HG03457 (cell line): ENCODE measurements at regions not wholly inside any gene's neighbourhood (a gene's known extent, or its start where the extent isn't known, plus 50 kb on each side); places are given as distances from the start of the nearest gene placed in this dataset.
"Not testable (repeated sequence)": the region's sequence is repeated elsewhere in the genome, so short reads cannot be mapped to it uniquely, and the experiment has no call there.

Source experiments
- ATAC-seq: cut with Tn5 transposase; IDR thresholded peaks from one replicate; pipeline ENCODE4 v1.9.1; 2021; ENCODE audit warnings: moderate number of reproducible peaks; ENCODE audit not compliant: unreplicated experiment

GRCh38 chr14:105600195-105600938 is 74.0 kb downstream of the TMEM121 start:
- not testable (repeated sequence) for ATAC-seq

GRCh38 chr14:105600939-105601359 is 74.6 kb downstream of the TMEM121 start:
- ATAC-seq = no peak

- ATAC-seq = no peak
Observed at GRCh38 chr14:105601360-105602242, 75.2 kb downstream of the TMEM121 start.

- no peak for ATAC-seq
Observed at GRCh38 chr14:105602243-105602750, 75.9 kb downstream of the TMEM121 start.

- ATAC-seq = no peak
Observed at GRCh38 chr14:105602799-105603793, 76.7 kb downstream of the TMEM121 start.

- ATAC-seq = not testable (repeated sequence)
Observed at GRCh38 chr14:105604531-105605463, 78.4 kb downstream of the TMEM121 start.

GRCh38 chr14:105605464-105606304 is 79.3 kb downstream of the TMEM121 start:
- no peak for ATAC-seq

- ATAC-seq = not testable (repeated sequence)
Observed at GRCh38 chr14:105606305-105606975, 80.1 kb downstream of the TMEM121 start.

- not testable (repeated sequence) for ATAC-seq
Observed at GRCh38 chr14:105607025-105607424, 80.6 kb downstream of the TMEM121 start.

- not testable (repeated sequence) for ATAC-seq
Observed at GRCh38 chr14:105614987-105615386, 88.6 kb downstream of the TMEM121 start.

GRCh38 chr14:105615986-105616801 is 89.8 kb downstream of the TMEM121 start:
- ATAC-seq = not testable (repeated sequence)

- no peak for ATAC-seq
Observed at GRCh38 chr14:105616802-105617192, 90.4 kb downstream of the TMEM121 start.

GRCh38 chr14:105617201-105617777 is 90.9 kb downstream of the TMEM121 start:
- ATAC-seq = no peak

- not testable (repeated sequence) for ATAC-seq
Observed at GRCh38 chr14:105617805-105618204, 91.4 kb downstream of the TMEM121 start.

- not testable (repeated sequence) for ATAC-seq
Observed at GRCh38 chr14:105619324-105619723, 92.9 kb downstream of the TMEM121 start.

- not testable (repeated sequence) for ATAC-seq
Observed at GRCh38 chr14:105620178-105620864, 93.9 kb downstream of the TMEM121 start.
